ENCODE measurements at regions not wholly inside any gene's neighbourhood (a gene's known extent, or its start where the extent isn't known, plus 50 kb on each side); places are given as distances from the start of the nearest gene placed in this dataset.
"Not testable (repeated sequence)": the region's sequence is repeated elsewhere in the genome, so short reads cannot be mapped to it uniquely, and the experiment has no call there.

- no peaks in the 10 kb centered on the region for H3K9me2 ChIP-seq (replicated peaks; ENCODE audit: low read depth, low read length)
- no peaks in the 10 kb centered on the region for H3K79me2 ChIP-seq (ENCODE audit: insufficient read depth, low read length)
- H3K4me3 ChIP-seq (ENCODE audit: low read length, poor library complexity, severe bottlenecking), result no peak overlapping the region
- H3K27me3 ChIP-seq (ENCODE audit: insufficient read depth, low read length, poor library complexity, severe bottlenecking), result no peaks in the 10 kb centered on the region
- no peak overlapping the region for H3K4me2 ChIP-seq (ENCODE audit: low read depth, low read length, poor library complexity, severe bottlenecking)
- H4K20me1 ChIP-seq (ENCODE audit: insufficient read depth, low read length, poor library complexity, severe bottlenecking), result no peaks in the 10 kb centered on the region
- 0 out of 2 replicates have a peak, but pooled peaks cover 4% of the 10 kb centered on the region for H3K9me3 ChIP-seq (ENCODE audit: insufficient read depth, low read depth, low read length)
- H3K36me3 ChIP-seq (ENCODE audit: insufficient read depth, low read length), result no peaks in the 10 kb centered on the region
- no peaks in the 10 kb centered on the region for H3K4me1 ChIP-seq (ENCODE audit: insufficient read depth, low read length, poor library complexity, severe bottlenecking)
- H3F3A ChIP-seq (ENCODE audit: low read depth), result no peaks in the 10 kb centered on the region
- H2AFZ ChIP-seq (ENCODE audit: low read length), result no peak overlapping the region
- no peak overlapping the region for H3K9ac ChIP-seq (ENCODE audit: low read depth, low read length, poor library complexity, severe bottlenecking)
- no peak for TF ChIP-seq CTCF (conservative IDR thresholded peaks at IDR 0.05; ENCODE audit: low read length)
- TF ChIP-seq EZH2phosphoT487 (IDR thresholded peaks at IDR 0.05; ENCODE audit: borderline replicate concordance), result no peak
These were observed 273.5 kb downstream of the TCERG1L start for GRCh38 chr10:131038056-131038455.

GRCh38 chr10:131041031-131041430, 270.5 kb downstream of the TCERG1L start:
- Histone ChIP-seq H4K20me1 (ENCODE audit: insufficient read depth, low read length, poor library complexity, severe bottlenecking) (no peaks in the 10 kb centered on the region), H3K4me3 (ENCODE audit: low read length, poor library complexity, severe bottlenecking) (no peak overlapping the region), H3K79me2 (ENCODE audit: insufficient read depth, low read length) (no peaks in the 10 kb centered on the region), H3K4me1 (ENCODE audit: insufficient read depth, low read length, poor library complexity, severe bottlenecking) (no peaks in the 10 kb centered on the region), H3K9me2 (replicated peaks; ENCODE audit: low read depth, low read length) (no peaks in the 10 kb centered on the region), H3K4me2 (ENCODE audit: low read depth, low read length, poor library complexity, severe bottlenecking) (no peak overlapping the region), H3K36me3 (ENCODE audit: insufficient read depth, low read length) (no peaks in the 10 kb centered on the region), H2AFZ (ENCODE audit: low read length) (no peak overlapping the region), H3K9ac (ENCODE audit: low read depth, low read length, poor library complexity, severe bottlenecking) (no peak overlapping the region), H3K9me3 (ENCODE audit: insufficient read depth, low read depth, low read length) (0 out of 2 replicates have a peak, but pooled peaks cover 4% of the 10 kb centered on the region), H3K27me3 (ENCODE audit: insufficient read depth, low read length, poor library complexity, severe bottlenecking) (no peaks in the 10 kb centered on the region), H3F3A (ENCODE audit: low read depth) (no peaks in the 10 kb centered on the region)
- no peak for TF ChIP-seq EZH2phosphoT487 (IDR thresholded peaks at IDR 0.05; ENCODE audit: borderline replicate concordance)
- TF ChIP-seq CTCF (conservative IDR thresholded peaks at IDR 0.05; ENCODE audit: low read length), result no peak

- no peak for TF ChIP-seq CTCF (conservative IDR thresholded peaks at IDR 0.05; ENCODE audit: low read length)
- TF ChIP-seq EZH2phosphoT487 (IDR thresholded peaks at IDR 0.05; ENCODE audit: borderline replicate concordance), result no peak
- H2AFZ ChIP-seq (ENCODE audit: low read length), result no peak overlapping the region
- H3K9me2 ChIP-seq (replicated peaks; ENCODE audit: low read depth, low read length), result no peaks in the 10 kb centered on the region
- no peak overlapping the region for H3K4me3 ChIP-seq (ENCODE audit: low read length, poor library complexity, severe bottlenecking)
- no peak overlapping the region for H3K4me2 ChIP-seq (ENCODE audit: low read depth, low read length, poor library complexity, severe bottlenecking)
- H3K27me3 ChIP-seq (ENCODE audit: insufficient read depth, low read length, poor library complexity, severe bottlenecking), result no peaks in the 10 kb centered on the region
- no peak overlapping the region for H3K9ac ChIP-seq (ENCODE audit: low read depth, low read length, poor library complexity, severe bottlenecking)
- no peaks in the 10 kb centered on the region for H3K4me1 ChIP-seq (ENCODE audit: insufficient read depth, low read length, poor library complexity, severe bottlenecking)
- no peaks in the 10 kb centered on the region for H3K79me2 ChIP-seq (ENCODE audit: insufficient read depth, low read length)
- no peaks in the 10 kb centered on the region for H3F3A ChIP-seq (ENCODE audit: low read depth)
- H3K9me3 ChIP-seq (ENCODE audit: insufficient read depth, low read depth, low read length), result 0 out of 2 replicates have a peak, but pooled peaks cover 4% of the 10 kb centered on the region
- H3K36me3 ChIP-seq (ENCODE audit: insufficient read depth, low read length), result no peaks in the 10 kb centered on the region
- H4K20me1 ChIP-seq (ENCODE audit: insufficient read depth, low read length, poor library complexity, severe bottlenecking), result no peaks in the 10 kb centered on the region
These were observed 270.1 kb downstream of the TCERG1L start for GRCh38 chr10:131041441-131041840.

- not testable (repeated sequence) for H4K20me1 ChIP-seq (ENCODE audit: insufficient read depth, low read length, poor library complexity, severe bottlenecking); H3K9me3 ChIP-seq (ENCODE audit: insufficient read depth, low read depth, low read length); H3K4me2 ChIP-seq (ENCODE audit: low read depth, low read length, poor library complexity, severe bottlenecking); H3K9ac ChIP-seq (ENCODE audit: low read depth, low read length, poor library complexity, severe bottlenecking); H2AFZ ChIP-seq (ENCODE audit: low read length); H3K4me3 ChIP-seq (ENCODE audit: low read length, poor library complexity, severe bottlenecking); H3K27me3 ChIP-seq (ENCODE audit: insufficient read depth, low read length, poor library complexity, severe bottlenecking); H3K36me3 ChIP-seq (ENCODE audit: insufficient read depth, low read length); H3K79me2 ChIP-seq (ENCODE audit: insufficient read depth, low read length); H3F3A ChIP-seq (ENCODE audit: low read depth); H3K4me1 ChIP-seq (ENCODE audit: insufficient read depth, low read length, poor library complexity, severe bottlenecking); H3K9me2 ChIP-seq (replicated peaks; ENCODE audit: low read depth, low read length)
These were observed 269.5 kb downstream of the TCERG1L start for GRCh38 chr10:131042015-131042414.
